ENCODE measurements at regions not wholly inside any gene's neighbourhood (a gene's known extent, or its start where the extent isn't known, plus 50 kb on each side); places are given as distances from the start of the nearest gene placed in this dataset.

GRCh38 chr3:16090706-16091105 lies 83.8 kb upstream of the GALNT15 start:
- no peak for TF ChIP-seq EZH2 (IDR thresholded peaks at IDR 0.05)
- no peak for TF ChIP-seq POLR2AphosphoS5 (IDR thresholded peaks at IDR 0.05; ENCODE audit: borderline replicate concordance, low read depth, low read length)
- no peak for TF ChIP-seq FOXP2 (optimal IDR thresholded peaks at IDR 0.05; ENCODE audit: control extremely low read depth, extremely low read length, insufficient read depth)

Measured in SK-N-MC (cell line).